Endothelial cell (in vitro differentiated cells): ENCODE measurements at regions not wholly inside any gene's neighbourhood (a gene's known extent, or its start where the extent isn't known, plus 50 kb on each side); places are given as distances from the start of the nearest gene placed in this dataset.

Experiments used
- DNase-seq: peaks from one replicate; pipeline ENCODE4 v3.0.0; 2021; ENCODE audit warnings: low spot score
- H3K27ac Mint-ChIP-seq: one replicate; pipeline ENCODE4 v1.8.0; 2021; ENCODE audit warnings: mixed read lengths, inconsistent platforms; ENCODE audit not compliant: unreplicated experiment
- H3K27me3 Mint-ChIP-seq: one replicate; pipeline ENCODE4 v1.8.0; 2021; ENCODE audit warnings: mild to moderate bottlenecking, moderate library complexity, mixed read lengths, inconsistent platforms; ENCODE audit not compliant: unreplicated experiment
- H3K36me3 Mint-ChIP-seq: one replicate; pipeline ENCODE4 v1.8.0; 2021; ENCODE audit warnings: mild to moderate bottlenecking, low read depth, mixed read lengths, inconsistent platforms; ENCODE audit not compliant: unreplicated experiment
- H3K4me1 Mint-ChIP-seq: one replicate; pipeline ENCODE4 v1.8.0; 2021; ENCODE audit warnings: mild to moderate bottlenecking, mixed read lengths, inconsistent platforms; ENCODE audit not compliant: unreplicated experiment
- H3K4me3 Mint-ChIP-seq: one replicate; pipeline ENCODE4 v1.8.0; 2021; ENCODE audit warnings: mild to moderate bottlenecking, mixed read lengths, inconsistent platforms; ENCODE audit not compliant: unreplicated experiment
- H3K9me3 Mint-ChIP-seq: one replicate; pipeline ENCODE4 v1.8.0; 2021; ENCODE audit warnings: mixed read lengths, inconsistent platforms; ENCODE audit not compliant: unreplicated experiment
- CTCF ChIP-seq: fragments of 200-600 bp; sonication (generic); IDR thresholded peaks from one replicate; pipeline ENCODE4 v1.5.0; 2021; ENCODE audit warnings: antibody characterized with exemption; ENCODE audit not compliant: unreplicated experiment

GRCh38 chr2:198405311-198405710 is 600.9 kb downstream of the PLCL1 start:
- Mint-ChIP-seq H3K9me3 (no peaks in the 10 kb centered on the region), H3K36me3 (no peaks in the 10 kb centered on the region), H3K4me1 (no peaks in the 10 kb centered on the region), H3K4me3 (no peak overlapping the region), H3K27ac (no peak overlapping the region), H3K27me3 (no peaks in the 10 kb centered on the region)
- no peak for DNase-seq
- TF ChIP-seq CTCF = no peak

GRCh38 chr2:198401644-198402043 is 597.3 kb downstream of the PLCL1 start:
- H3K4me1 Mint-ChIP-seq = no peaks in the 10 kb centered on the region
- no peaks in the 10 kb centered on the region for H3K36me3 Mint-ChIP-seq
- H3K9me3 Mint-ChIP-seq = no peaks in the 10 kb centered on the region
- no peak for TF ChIP-seq CTCF
- no peak overlapping the region for H3K27ac Mint-ChIP-seq
- DNase-seq = no peak
- H3K4me3 Mint-ChIP-seq = no peak overlapping the region
- H3K27me3 Mint-ChIP-seq = no peaks in the 10 kb centered on the region

GRCh38 chr2:198400999-198401398 is 596.6 kb downstream of the PLCL1 start:
- Mint-ChIP-seq H3K36me3 (no peaks in the 10 kb centered on the region), H3K4me3 (no peak overlapping the region), H3K27me3 (no peaks in the 10 kb centered on the region), H3K4me1 (no peaks in the 10 kb centered on the region), H3K9me3 (no peaks in the 10 kb centered on the region), H3K27ac (no peak overlapping the region)
- DNase-seq = no peak
- no peak for TF ChIP-seq CTCF

- no peak for DNase-seq
- Mint-ChIP-seq H3K4me3 (no peak overlapping the region), H3K27me3 (no peaks in the 10 kb centered on the region), H3K36me3 (no peaks in the 10 kb centered on the region), H3K27ac (no peak overlapping the region), H3K9me3 (no peaks in the 10 kb centered on the region), H3K4me1 (no peaks in the 10 kb centered on the region)
- no peak for TF ChIP-seq CTCF
Observed at GRCh38 chr2:198394208-198394607, 589.8 kb downstream of the PLCL1 start.

GRCh38 chr2:198390670-198391069 is 586.3 kb downstream of the PLCL1 start:
- Mint-ChIP-seq H3K27ac (no peak overlapping the region), H3K36me3 (no peaks in the 10 kb centered on the region), H3K9me3 (no peaks in the 10 kb centered on the region), H3K4me1 (no peaks in the 10 kb centered on the region), H3K4me3 (no peak overlapping the region), H3K27me3 (no peaks in the 10 kb centered on the region)
- no peak for DNase-seq
- TF ChIP-seq CTCF = no peak
